ENCODE measurements at regions not wholly inside any gene's neighbourhood (a gene's known extent, or its start where the extent isn't known, plus 50 kb on each side); places are given as distances from the start of the nearest gene placed in this dataset.

- Histone ChIP-seq H3K4me1 (no peaks in the 10 kb centered on the region), H3K27me3 (peaks cover 0 to 14% of the 10 kb centered on the region in 2 donors), H3K36me3 (no peaks in the 10 kb centered on the region), H3K27ac (no peak overlapping the region), H3K9me3 (peaks cover 0 to 4% of the 10 kb centered on the region in 2 donors), H3K4me3 (no peak overlapping the region)
- intact Hi-C loops (cut with DNase I; ENCODE audit: low total_unique reads): no loop called here
- no peak for DNase-seq (ENCODE audit: low spot score in 2 of 2)
- no peak for TF ChIP-seq POLR2A (IDR thresholded peaks at IDR 0.05)
- no peak for TF ChIP-seq POLR2AphosphoS5 (IDR thresholded peaks at IDR 0.05)
- TF ChIP-seq, protein P1, sequence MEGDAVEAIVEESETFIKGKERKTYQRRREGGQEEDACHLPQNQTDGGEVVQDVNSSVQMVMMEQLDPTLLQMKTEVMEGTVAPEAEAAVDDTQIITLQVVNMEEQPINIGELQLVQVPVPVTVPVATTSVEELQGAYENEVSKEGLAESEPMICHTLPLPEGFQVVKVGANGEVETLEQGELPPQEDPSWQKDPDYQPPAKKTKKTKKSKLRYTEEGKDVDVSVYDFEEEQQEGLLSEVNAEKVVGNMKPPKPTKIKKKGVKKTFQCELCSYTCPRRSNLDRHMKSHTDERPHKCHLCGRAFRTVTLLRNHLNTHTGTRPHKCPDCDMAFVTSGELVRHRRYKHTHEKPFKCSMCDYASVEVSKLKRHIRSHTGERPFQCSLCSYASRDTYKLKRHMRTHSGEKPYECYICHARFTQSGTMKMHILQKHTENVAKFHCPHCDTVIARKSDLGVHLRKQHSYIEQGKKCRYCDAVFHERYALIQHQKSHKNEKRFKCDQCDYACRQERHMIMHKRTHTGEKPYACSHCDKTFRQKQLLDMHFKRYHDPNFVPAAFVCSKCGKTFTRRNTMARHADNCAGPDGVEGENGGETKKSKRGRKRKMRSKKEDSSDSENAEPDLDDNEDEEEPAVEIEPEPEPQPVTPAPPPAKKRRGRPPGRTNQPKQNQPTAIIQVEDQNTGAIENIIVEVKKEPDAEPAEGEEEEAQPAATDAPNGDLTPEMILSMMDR (IDR thresholded peaks at IDR 0.05): no peak
These were observed 128.2 kb upstream of the SDK1 start for GRCh38 chr7:3172768-3173280.

GRCh38 chr7:3174515-3175284, 126.4 kb upstream of the SDK1 start:
- H3K36me3 ChIP-seq: no peaks in the 10 kb centered on the region

GRCh38 chr7:3175285-3175902, 125.7 kb upstream of the SDK1 start:
- no peak for DNase-seq (ENCODE audit: low spot score in 2 of 2)
- intact Hi-C loops (cut with DNase I; ENCODE audit: low total_unique reads): no loop called here
- Histone ChIP-seq H3K4me1 (no peaks in the 10 kb centered on the region), H3K4me3 (no peak overlapping the region), H3K27me3 (no peaks in the 10 kb centered on the region), H3K9me3 (peaks cover 0 to 4% of the 10 kb centered on the region in 2 donors), H3K36me3 (no peaks in the 10 kb centered on the region), H3K27ac (no peak overlapping the region)
- TF ChIP-seq POLR2A (IDR thresholded peaks at IDR 0.05): no peak
- TF ChIP-seq POLR2AphosphoS5 (IDR thresholded peaks at IDR 0.05): no peak
- TF ChIP-seq, protein P1 (IDR thresholded peaks at IDR 0.05): no peak

More at GRCh38 chr7:3174515-3175284, 126.4 kb upstream of the SDK1 start:
- no peaks in the 10 kb centered on the region for H3K4me1 ChIP-seq
- no peak for DNase-seq (ENCODE audit: low spot score in 2 of 2)
- TF ChIP-seq POLR2AphosphoS5 (IDR thresholded peaks at IDR 0.05) (no peak), POLR2A (IDR thresholded peaks at IDR 0.05) (no peak)
- TF ChIP-seq, protein P1 (IDR thresholded peaks at IDR 0.05): no peak
- peaks cover 0 to under 1% of the 10 kb centered on the region in 2 donors for H3K27me3 ChIP-seq
- H3K9me3 ChIP-seq: peaks cover 0 to 4% of the 10 kb centered on the region in 2 donors
- no peak overlapping the region for H3K27ac ChIP-seq
- intact Hi-C loops (cut with DNase I; ENCODE audit: low total_unique reads): no loop called here
- no peak overlapping the region for H3K4me3 ChIP-seq

DNA sequence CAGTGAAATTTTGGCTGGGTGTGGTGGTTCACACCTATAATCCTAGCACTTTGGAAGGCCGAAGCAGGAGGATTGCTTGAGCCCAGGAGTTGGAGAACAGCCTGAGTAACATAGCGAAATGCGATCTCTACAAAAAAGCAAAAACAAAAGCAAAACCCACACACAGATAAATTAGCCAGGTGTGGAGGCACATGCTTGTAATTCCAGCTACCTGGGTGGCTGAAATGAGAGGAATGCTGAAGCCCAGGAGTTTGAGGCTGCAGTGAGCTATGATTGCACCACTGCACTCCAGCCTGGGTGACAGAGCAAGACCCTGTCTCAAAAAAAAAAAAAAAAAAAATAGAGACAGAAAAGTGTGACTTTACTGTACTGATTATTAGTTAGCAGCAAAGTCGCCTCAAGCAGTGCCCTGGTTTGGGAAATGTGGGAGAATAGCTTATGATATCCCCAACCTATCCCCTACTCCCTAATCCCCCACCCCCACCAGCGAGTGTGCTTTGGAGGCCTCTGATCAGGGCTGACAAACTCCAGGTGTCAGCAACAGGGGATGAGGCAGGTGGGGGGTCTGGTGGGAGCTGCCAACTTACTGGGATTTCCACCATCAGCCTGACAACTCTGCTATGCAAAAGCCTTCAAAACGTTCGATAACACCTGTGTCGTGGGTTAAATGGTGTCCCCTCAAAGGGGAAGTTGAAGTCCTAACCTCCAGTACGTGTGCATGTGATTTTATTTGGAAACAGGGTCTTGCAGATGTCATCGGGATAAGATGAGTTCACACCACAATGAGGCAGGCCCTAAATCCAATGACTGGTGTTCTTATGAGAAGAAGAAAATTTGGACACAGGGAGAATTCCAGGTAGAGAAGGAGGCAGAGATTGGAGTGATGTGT, 124.7 kb upstream of the SDK1 start:
- no peak overlapping the region for H3K4me3 ChIP-seq
- no peak for DNase-seq (ENCODE audit: low spot score in 2 of 2)
- intact Hi-C loops (cut with DNase I; ENCODE audit: low total_unique reads): no loop called here
- no peak overlapping the region for H3K27ac ChIP-seq
- TF ChIP-seq POLR2A (IDR thresholded peaks at IDR 0.05) (no peak), POLR2AphosphoS5 (IDR thresholded peaks at IDR 0.05) (no peak)
- TF ChIP-seq, protein P1 (IDR thresholded peaks at IDR 0.05): no peak
- H3K9me3 ChIP-seq: peaks cover 0 to 4% of the 10 kb centered on the region in 2 donors
- no peaks in the 10 kb centered on the region for H3K27me3 ChIP-seq
- H3K4me1 ChIP-seq: no peaks in the 10 kb centered on the region
- no peaks in the 10 kb centered on the region for H3K36me3 ChIP-seq
